ENCODE measurements at regions not wholly inside any gene's neighbourhood (a gene's known extent, or its start where the extent isn't known, plus 50 kb on each side); places are given as distances from the start of the nearest gene placed in this dataset.
"Not testable (repeated sequence)": the region's sequence is repeated elsewhere in the genome, so short reads cannot be mapped to it uniquely, and the experiment has no call there.

DNA sequence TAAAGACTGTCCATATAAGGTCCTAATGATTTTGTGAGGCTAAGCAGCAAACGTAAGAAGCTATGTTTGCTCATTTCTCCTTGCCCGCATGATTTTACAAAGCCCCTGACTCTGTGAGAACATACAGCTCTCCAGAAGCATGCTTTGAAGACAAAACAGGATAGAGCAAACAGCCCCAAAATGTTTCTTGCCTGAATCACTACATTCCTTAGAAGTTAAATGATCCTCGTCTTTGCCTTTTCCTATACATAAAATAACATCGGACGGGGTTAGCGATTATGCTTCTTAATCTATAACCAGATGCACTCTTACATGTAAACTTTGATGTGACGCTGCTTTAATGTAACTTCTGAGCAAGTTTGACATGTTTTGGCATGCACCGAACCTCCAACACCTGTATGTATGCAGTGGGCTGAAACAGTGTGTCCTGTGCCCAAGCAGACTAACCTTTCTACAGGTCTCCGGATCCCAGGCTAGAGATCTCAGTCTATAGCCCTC lies 353.7 kb downstream of the CETN3 start:
- H3K4me1 Mint-ChIP-seq (ENCODE audit: low read depth), result no peaks in the 10 kb centered on the region
- no peak overlapping the region for H3K4me3 Mint-ChIP-seq
- H3K9me3 Mint-ChIP-seq, result peaks cover 5% of the 10 kb centered on the region
- H3K36me3 Mint-ChIP-seq (ENCODE audit: low read depth), result no peaks in the 10 kb centered on the region
- no peaks in the 10 kb centered on the region for H3K27me3 Mint-ChIP-seq
- H3K27ac Mint-ChIP-seq, result no peak overlapping the region

GRCh38 chr5:90054612-90055011 lies 354.9 kb downstream of the CETN3 start:
- Mint-ChIP-seq H3K36me3 (ENCODE audit: low read depth) (no peaks in the 10 kb centered on the region), H3K27ac (no peak overlapping the region), H3K4me3 (no peak overlapping the region), H3K9me3 (no peaks in the 10 kb centered on the region), H3K27me3 (no peaks in the 10 kb centered on the region), H3K4me1 (ENCODE audit: low read depth) (no peaks in the 10 kb centered on the region)

DNA sequence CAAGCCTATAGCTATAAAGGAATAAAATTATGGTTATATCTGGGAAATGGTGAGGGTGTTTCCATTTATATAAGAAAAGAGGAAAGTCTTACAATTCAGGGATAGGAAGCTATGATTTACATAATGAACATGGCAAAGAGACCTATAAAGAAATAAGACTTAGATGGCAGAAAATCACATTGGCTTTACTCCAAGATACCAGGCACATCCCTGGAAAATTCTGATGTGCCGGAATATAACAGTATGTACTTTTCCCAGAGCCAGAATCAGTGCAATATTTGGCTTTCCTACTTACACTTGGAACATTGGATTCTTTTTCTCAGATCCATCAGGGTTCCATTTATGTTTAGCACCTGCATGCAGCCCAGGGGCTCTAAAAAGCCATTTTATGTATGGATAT lies 357.8 kb downstream of the CETN3 start:
- Mint-ChIP-seq H3K36me3 (ENCODE audit: low read depth) (no peaks in the 10 kb centered on the region), H3K4me3 (no peak overlapping the region), H3K27me3 (no peaks in the 10 kb centered on the region), H3K9me3 (no peaks in the 10 kb centered on the region), H3K4me1 (ENCODE audit: low read depth) (no peaks in the 10 kb centered on the region), H3K27ac (no peak overlapping the region)

DNA sequence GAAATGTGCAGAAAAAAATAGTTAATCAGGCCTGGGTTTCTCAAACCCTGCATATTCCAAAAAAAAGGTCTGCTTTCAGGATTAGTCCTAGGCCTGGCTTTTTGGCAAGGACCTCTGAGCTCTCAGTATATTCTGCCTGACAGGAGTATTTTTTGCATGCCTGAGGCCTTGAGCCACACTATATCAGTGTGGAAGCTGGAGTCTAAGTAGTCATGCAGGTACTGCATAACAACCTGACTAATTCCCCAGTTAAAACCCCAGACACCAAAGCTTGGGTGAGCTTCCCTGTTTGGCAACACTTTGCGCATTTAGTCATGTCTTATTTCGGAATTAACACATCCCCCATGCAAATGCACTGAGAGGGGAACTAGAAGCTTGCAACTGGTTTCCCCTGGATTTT lies 359.5 kb downstream of the CETN3 start:
- Mint-ChIP-seq H3K4me3 (no peak overlapping the region), H3K27ac (no peak overlapping the region), H3K36me3 (ENCODE audit: low read depth) (no peaks in the 10 kb centered on the region)

DNA sequence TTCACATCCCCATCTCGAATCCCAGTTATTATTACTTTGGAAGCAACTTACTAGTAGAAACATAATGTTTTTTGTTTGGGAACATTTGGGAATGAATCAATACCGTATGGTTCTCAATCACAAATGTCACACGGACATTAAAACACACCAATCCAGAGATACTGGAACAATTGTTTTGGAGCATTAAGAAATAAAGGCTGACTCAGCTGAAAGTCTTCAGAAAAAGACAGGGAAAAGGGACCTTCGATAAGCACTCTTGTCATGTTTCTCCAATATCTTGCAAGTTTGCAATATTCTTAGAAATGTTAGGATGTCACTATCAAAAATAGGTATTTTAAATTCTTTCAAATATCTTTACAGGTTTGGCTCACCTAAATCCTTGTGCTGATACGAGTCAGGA lies 362.4 kb downstream of the CETN3 start:
- no peak overlapping the region for H3K4me3 Mint-ChIP-seq
- H3K36me3 Mint-ChIP-seq (ENCODE audit: low read depth), result no peaks in the 10 kb centered on the region
- no peak overlapping the region for H3K27ac Mint-ChIP-seq

More for the DNA sequence above, 359.5 kb downstream of the CETN3 start:
- no peaks in the 10 kb centered on the region for H3K4me1 Mint-ChIP-seq (ENCODE audit: low read depth)
- no peaks in the 10 kb centered on the region for H3K9me3 Mint-ChIP-seq
- H3K27me3 Mint-ChIP-seq, result no peaks in the 10 kb centered on the region

DNA sequence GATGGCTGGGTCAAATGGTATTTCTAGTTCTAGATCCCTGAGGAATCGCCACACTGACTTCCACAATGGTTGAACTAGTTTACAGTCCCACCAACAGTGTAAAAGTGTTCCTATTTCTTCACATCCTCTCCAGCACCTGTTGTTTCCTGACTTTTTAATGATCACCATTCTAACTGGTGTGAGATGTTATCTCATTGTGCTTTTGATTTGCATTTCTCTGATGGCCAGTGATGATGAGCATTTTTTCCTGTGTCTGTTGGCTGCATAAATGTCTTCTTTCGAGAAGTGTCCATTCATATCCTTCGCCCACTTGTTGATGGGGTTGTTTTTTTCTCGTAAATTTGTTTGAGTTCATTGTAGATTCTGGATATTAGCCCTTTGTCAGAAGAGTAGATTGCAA lies 369.5 kb downstream of the CETN3 start:
- H3K4me3 Mint-ChIP-seq; H3K9me3 Mint-ChIP-seq; H3K27ac Mint-ChIP-seq; H3K4me1 Mint-ChIP-seq (ENCODE audit: low read depth); H3K36me3 Mint-ChIP-seq (ENCODE audit: low read depth); H3K27me3 Mint-ChIP-seq: not testable (repeated sequence)

More for the DNA sequence above, 362.4 kb downstream of the CETN3 start:
- Mint-ChIP-seq H3K9me3 (peaks cover 6% of the 10 kb centered on the region), H3K4me1 (ENCODE audit: low read depth) (no peaks in the 10 kb centered on the region), H3K27me3 (no peaks in the 10 kb centered on the region)

GRCh38 chr5:90037646-90038045 lies 371.9 kb downstream of the CETN3 start:
- Mint-ChIP-seq H3K4me1 (ENCODE audit: low read depth) (no peaks in the 10 kb centered on the region), H3K4me3 (no peak overlapping the region), H3K9me3 (peaks cover 21% of the 10 kb centered on the region), H3K36me3 (ENCODE audit: low read depth) (no peaks in the 10 kb centered on the region), H3K27me3 (no peaks in the 10 kb centered on the region), H3K27ac (no peak overlapping the region)

DNA sequence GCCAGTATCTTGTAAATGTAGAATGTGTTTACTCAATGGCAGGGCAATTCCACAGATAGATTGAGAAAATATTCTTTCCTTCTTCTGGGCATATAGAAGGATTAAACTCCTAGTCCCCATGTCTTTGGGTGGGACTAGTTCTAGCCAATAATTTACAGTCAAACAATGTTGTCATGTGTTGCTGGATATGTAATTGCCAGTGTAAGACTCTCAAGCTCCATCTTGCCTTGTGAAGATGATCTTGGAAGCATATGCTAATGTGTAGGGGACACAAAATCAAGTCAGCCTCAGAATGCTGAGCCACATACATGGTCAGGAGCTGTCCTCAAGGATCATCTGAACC lies 386.9 kb downstream of the CETN3 start:
- H3K4me1 Mint-ChIP-seq (ENCODE audit: low read depth), result peaks cover 4% of the 10 kb centered on the region

GRCh38 chr5:90022002-90022710 lies 387.4 kb downstream of the CETN3 start:
- no peaks in the 10 kb centered on the region for H3K27me3 Mint-ChIP-seq
- no peak overlapping the region for H3K27ac Mint-ChIP-seq
- H3K4me1 Mint-ChIP-seq (ENCODE audit: low read depth), result peaks cover 4% of the 10 kb centered on the region
- no peaks in the 10 kb centered on the region for H3K9me3 Mint-ChIP-seq
- no peaks in the 10 kb centered on the region for H3K36me3 Mint-ChIP-seq (ENCODE audit: low read depth)
- H3K4me3 Mint-ChIP-seq, result no peak overlapping the region

More for the DNA sequence above, 386.9 kb downstream of the CETN3 start:
- Mint-ChIP-seq H3K9me3 (no peaks in the 10 kb centered on the region), H3K27me3 (no peaks in the 10 kb centered on the region), H3K36me3 (ENCODE audit: low read depth) (no peaks in the 10 kb centered on the region), H3K27ac (no peak overlapping the region), H3K4me3 (no peak overlapping the region)

- no peak overlapping the region for H3K27ac Mint-ChIP-seq
- H3K9me3 Mint-ChIP-seq, result no peaks in the 10 kb centered on the region
- H3K4me1 Mint-ChIP-seq (ENCODE audit: low read depth), result peaks cover 4% of the 10 kb centered on the region
- H3K36me3 Mint-ChIP-seq (ENCODE audit: low read depth), result no peaks in the 10 kb centered on the region
- no peak overlapping the region for H3K4me3 Mint-ChIP-seq
- no peaks in the 10 kb centered on the region for H3K27me3 Mint-ChIP-seq
Observed at GRCh38 chr5:90020575-90021538, 388.7 kb downstream of the CETN3 start.

DNA sequence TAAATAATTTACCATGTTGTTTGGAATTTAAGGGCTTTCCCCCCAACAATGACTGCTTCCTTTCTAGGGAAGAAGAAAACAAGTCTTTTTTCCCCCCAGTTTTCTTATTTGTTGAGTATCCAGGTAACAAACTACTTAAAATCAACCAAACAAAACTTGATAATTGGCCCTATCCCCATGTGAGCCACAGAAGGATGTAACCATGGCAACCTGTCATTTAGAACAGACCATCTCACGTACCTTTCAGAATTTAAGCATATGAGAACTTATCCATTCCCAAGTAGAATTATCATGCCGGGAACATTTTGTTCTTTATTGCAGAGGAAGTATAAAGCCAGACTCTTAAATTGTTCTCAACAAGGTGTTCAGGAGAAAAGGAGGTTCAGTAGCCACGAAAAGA lies 392.3 kb downstream of the CETN3 start:
- no peaks in the 10 kb centered on the region for H3K27me3 Mint-ChIP-seq
- peaks cover 5% of the 10 kb centered on the region for H3K9me3 Mint-ChIP-seq
- peaks cover 4% of the 10 kb centered on the region for H3K4me1 Mint-ChIP-seq (ENCODE audit: low read depth)
- H3K27ac Mint-ChIP-seq, result no peak overlapping the region
- no peak overlapping the region for H3K4me3 Mint-ChIP-seq
- no peaks in the 10 kb centered on the region for H3K36me3 Mint-ChIP-seq (ENCODE audit: low read depth)

GRCh38 chr5:90015584-90016018 lies 394.0 kb downstream of the CETN3 start:
- Mint-ChIP-seq H3K27me3 (no peaks in the 10 kb centered on the region), H3K9me3 (peaks cover 5% of the 10 kb centered on the region), H3K27ac (no peak overlapping the region), H3K4me3 (no peak overlapping the region), H3K36me3 (ENCODE audit: low read depth) (no peaks in the 10 kb centered on the region), H3K4me1 (ENCODE audit: low read depth) (no peaks in the 10 kb centered on the region)

DNA sequence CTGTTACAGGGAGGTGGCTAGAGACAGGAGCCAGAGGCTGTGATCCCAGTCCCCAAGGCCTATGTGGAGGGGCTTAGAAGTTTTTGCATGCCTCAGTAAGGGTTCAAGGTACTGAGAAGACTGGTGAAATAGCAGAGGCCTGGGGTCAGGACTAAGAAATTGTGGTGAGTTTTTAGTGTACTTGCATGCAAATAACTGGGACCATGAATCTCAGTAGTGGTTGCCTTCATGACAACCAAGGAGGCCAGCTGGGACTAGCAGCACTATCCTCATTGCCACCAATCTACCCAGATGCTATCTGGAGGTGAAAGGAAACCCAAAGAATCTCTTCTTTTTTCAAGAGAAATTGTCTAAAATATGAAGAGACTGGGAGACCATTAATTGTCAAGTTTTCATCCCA lies 395.1 kb downstream of the CETN3 start:
- Mint-ChIP-seq H3K27ac (no peak overlapping the region), H3K4me1 (ENCODE audit: low read depth) (no peaks in the 10 kb centered on the region), H3K27me3 (no peaks in the 10 kb centered on the region), H3K36me3 (ENCODE audit: low read depth) (no peaks in the 10 kb centered on the region), H3K9me3 (peaks cover 5% of the 10 kb centered on the region), H3K4me3 (no peak overlapping the region)

DNA sequence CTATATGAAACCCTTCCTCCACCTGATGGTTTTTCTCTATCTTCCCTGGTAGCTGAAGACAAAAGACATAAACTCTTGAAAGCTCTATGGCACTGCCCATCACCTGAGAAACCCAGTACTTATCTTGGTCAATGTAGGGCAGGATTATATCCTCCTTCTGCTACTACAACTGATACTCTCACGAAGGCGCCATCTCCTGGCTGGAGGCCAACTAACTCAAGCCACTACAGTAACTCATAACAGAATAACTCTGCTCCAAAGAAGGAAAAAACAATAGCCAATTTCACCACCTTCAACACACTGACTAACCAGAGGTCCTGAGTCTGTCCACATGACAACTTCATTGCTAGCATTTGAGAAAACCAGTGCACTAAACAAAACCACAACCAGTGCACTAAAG lies 409.2 kb downstream of the CETN3 start:
- Mint-ChIP-seq H3K27ac (no peak overlapping the region), H3K27me3 (no peaks in the 10 kb centered on the region), H3K36me3 (ENCODE audit: low read depth) (no peaks in the 10 kb centered on the region), H3K4me3 (no peak overlapping the region), H3K4me1 (ENCODE audit: low read depth) (no peaks in the 10 kb centered on the region), H3K9me3 (peaks cover 8% of the 10 kb centered on the region)

- no peaks in the 10 kb centered on the region for H3K4me1 Mint-ChIP-seq (ENCODE audit: low read depth)
- H3K9me3 Mint-ChIP-seq, result peaks cover 5% of the 10 kb centered on the region
- no peaks in the 10 kb centered on the region for H3K27me3 Mint-ChIP-seq
- H3K4me3 Mint-ChIP-seq, result no peak overlapping the region
- no peak overlapping the region for H3K27ac Mint-ChIP-seq
- H3K36me3 Mint-ChIP-seq (ENCODE audit: low read depth), result no peaks in the 10 kb centered on the region
Observed at GRCh38 chr5:89998519-89999305, 410.8 kb downstream of the CETN3 start.
